ENCODE measurements at regions not wholly inside any gene's neighbourhood (a gene's known extent, or its start where the extent isn't known, plus 50 kb on each side); places are given as distances from the start of the nearest gene placed in this dataset.
"Not testable (repeated sequence)": the region's sequence is repeated elsewhere in the genome, so short reads cannot be mapped to it uniquely, and the experiment has no call there.

DNA sequence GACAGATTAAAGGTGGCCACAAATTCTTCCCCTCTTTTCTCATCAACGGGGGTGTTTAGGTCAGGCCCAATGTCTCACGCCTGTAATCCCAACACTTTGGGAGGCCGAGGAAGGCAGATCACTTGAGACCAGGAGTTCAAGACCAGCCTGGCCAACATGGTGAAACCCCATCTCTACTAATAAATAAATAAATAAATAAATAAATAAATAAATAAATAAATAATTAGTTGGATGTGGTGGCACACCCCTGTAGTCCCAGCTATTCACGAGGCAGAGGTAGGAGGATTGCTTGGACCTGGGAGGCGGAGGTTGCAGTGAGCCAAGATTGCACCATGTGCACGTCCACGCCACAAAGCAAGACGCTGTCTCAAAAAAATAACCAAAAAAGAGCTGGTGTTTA lies 180.7 kb downstream of the FASLG start:
- DNase-seq, result not testable (repeated sequence)

DNA sequence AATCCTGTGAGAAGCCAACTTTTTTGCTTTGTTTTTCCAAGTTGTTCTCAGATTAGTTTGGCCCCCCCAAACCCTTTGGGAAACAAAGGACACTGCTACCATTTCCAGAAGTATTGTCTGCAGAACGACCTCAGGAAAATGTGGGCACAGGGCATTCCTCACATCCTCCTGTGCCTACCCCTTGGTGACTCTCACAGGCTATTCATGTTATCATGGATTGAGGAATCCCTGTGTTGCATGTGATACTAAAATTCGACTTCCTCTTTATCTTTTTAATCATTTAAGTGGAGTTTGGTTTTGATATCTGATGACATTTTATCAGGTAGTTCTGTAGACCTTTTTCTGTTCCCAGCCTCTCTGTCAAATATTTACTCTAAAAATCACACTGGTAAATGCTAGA lies 184.5 kb downstream of the FASLG start:
- DNase-seq, result peak; percentile 28

DNA sequence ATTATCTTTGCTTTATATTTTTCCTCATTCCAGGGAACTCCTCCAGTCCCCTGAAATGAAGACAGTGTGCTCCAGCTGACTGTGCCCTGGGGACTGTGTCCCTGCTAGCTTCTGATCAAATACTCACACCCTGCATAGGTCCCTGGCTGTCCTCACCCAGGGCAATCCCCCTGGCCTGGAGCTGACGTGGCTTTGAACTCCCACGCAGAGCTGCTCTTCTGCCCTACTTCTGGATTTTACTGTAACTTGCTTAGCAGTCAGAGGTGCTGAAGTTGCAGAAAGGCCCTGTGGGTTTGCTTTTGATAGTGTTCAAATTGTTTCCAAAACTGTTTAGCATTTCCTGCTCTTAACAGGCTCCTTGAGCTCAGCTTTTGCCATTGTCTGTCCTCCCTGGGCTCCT lies 186.5 kb downstream of the FASLG start:
- DNase-seq, result peak; percentile 48

DNA sequence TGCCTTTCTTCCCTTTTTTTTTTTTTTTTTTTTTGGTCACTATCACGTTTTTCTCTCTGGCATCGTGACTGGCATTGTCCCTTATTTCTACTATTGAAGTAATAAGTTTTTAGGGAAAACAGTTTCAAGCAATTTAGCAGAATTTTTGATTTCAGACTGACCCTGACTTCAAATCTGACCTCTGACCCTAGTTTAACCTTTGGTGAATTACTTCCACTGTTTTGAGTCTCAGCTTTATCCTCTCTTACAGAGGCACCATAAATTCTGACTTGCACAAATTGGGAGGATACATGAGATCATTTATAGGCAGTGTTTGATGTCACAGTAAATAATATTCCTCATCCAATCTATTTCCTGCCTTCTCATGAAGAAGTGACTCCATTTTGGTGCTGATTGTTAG lies 187.0 kb downstream of the FASLG start:
- DNase-seq, result no peak

DNA sequence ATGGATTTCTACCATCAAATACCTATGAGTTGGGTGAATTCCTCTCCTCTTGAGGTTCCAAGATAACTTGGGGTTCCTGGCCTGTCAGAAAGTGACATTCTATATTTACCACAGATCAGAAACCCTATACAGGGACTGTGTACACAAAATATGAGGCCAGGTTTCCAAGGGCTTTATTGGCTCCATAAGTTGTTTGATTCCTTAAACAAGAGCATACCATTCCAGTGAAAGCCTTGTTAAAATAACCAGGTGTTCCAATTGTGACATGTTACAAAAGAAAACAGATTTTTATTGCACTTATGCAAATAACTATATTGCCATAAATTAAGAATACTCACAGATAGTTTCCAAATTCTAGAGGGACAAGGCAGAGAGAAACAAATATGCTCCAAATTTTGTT lies 188.9 kb downstream of the FASLG start:
- not testable (repeated sequence) for DNase-seq

DNA sequence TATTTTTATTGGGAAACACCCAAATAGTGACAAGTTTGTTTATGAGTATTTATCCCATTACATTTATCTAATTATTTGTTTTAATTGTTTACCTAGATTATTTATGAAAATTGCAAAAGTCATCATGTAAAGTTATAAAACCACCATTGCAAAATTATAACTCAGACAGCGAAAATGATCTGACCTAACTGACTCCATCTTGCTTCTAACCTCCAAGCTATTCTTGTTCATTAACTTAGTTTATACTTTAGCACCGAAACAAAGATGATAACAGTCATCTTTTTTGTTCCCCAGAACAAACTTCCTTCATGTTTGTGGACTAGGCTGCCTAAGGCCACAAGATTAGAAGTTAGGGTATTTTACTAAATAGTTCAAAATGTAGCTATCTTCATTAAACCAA lies 190.8 kb downstream of the FASLG start:
- no peak for DNase-seq

DNA sequence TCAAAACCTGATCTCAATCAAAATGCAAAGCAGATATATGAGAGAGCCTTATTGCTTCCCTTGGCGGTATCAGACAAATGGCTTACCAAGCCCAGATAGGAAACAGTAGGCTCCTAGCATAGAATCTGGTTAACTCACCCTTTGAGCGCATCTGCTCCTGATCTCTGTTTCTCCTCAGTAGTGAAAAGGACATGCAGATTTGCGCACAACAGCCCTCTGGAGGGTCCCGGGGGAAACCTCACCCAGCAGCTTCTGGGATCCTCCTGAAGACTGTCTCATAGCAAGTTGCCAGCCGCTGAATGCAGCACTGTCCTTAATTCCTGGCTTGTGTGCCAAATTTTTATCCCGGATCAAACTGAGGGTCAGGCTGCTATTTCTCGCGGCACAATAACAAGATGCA lies 192.2 kb downstream of the FASLG start:
- DNase-seq, result no peak

DNA sequence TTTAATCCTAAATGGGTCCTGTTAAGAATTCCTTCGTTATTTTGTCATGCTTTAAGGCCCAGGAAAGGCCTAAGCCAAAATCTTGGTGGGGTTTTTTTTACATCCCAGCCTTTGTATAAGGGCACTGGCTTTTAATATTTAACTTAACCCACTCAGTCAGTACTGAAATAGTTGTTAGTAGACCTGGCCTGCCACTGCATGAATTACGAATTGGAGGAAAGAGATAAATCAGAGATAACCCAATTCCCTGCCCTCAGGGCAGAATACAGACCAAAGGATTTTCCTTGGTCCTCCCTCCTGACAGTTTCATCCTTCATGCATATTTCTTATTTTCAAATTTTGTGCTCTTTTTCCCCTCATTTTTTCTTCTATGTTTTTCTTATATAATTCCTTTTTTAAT lies 193.0 kb downstream of the FASLG start:
- DNase-seq, result no peak

DNA sequence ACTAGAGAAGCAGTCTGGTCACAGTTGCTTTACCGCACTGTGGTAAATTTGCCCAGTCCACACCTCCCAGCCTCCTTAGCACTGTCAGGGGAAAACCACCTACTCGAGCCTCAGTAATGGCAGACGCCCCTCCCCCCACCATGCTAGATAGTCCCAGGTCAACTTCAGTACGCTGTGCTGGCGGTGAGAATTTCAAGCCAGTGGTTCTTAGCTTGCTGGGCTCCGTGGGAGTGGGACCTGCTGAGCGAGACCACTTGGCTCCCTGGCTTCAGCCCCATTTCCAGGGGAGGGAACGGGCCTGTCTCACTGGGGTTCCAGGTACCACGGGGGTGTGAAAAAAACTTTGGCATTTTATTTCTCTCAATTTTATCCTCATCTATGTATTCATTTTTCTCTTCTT lies 194.8 kb downstream of the TNFSF18 start:
- not testable (repeated sequence) for DNase-seq

DNA sequence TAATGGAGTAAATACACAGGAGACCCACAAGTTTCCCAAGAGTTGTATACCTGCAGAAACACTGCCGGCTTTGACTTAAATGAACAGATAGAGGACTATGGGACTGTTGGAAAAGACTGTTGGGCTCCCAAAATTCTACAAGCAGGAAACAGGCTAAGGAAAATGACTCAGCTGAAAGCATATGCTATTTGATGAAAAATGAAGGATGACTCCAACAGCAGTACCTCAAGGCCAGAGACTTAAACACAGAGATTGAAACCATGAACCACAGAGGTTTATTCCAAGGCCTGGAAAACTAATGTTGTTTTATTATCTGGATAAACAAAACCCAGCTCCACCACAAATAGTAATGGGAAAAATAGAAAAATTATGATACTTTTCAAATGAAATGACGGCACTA lies 187.7 kb downstream of the TNFSF18 start:
- DNase-seq, result no peak

DNA sequence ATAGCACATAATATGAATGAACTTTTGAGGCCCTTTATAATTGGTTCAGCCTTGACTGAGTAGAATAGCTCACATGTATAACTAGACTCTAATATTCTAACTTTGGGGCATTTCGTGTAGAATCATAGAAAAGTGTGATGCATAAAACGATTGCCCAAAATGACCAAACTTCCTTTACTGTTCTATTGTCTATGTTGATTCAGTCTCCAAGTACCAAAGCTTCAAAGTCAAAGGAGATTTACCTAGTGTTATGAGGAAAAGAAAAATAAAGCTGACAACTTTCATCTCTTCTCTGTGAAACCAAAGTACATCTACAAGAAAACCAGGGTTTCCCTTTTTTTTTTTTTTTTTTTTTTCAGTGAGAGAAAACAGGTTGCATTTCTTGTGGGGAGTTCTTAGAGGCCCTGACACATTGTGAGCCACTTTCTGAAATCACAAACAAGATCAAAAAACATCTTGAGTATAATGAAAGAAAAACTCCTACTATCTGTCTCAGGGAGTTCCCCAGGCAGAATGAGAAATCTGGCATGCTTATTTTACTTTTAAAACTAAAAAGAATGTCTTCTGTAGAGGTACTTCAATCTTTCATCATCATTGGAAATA lies 183.4 kb downstream of the TNFSF18 start:
- no peak for DNase-seq

DNA sequence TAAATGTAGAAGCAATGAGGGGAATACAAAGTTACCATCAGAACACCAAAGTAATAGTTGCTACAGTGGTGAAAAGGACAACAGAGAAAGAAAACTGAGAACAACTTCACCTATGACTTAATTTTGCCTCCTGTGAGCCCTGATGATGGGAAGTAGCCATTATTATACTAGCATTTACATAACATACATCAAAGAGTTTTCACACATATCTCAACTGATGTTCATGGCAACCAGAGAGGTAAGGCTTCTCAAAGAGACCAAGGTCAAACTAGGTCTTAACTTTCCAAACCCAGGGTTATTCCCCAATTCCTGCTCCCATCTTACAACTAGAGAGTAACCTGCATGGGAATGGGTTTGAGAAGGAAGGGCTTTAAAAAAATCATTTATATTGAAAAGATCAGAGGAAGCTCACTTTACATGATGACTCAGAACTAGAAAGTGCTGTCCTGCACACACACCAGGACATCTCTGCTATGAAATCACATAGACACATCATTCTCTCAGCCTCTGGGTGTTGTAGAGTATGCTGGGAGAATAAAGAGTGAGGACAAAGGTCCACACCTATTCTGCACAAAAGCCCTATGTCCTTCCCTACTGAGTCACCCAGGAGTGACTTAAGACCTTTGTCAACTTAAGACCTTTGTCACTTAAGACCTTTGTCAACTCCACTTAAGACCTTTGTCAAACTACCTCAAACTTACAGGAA lies 179.7 kb downstream of the TNFSF18 start:
- DNase-seq, result no peak

DNA sequence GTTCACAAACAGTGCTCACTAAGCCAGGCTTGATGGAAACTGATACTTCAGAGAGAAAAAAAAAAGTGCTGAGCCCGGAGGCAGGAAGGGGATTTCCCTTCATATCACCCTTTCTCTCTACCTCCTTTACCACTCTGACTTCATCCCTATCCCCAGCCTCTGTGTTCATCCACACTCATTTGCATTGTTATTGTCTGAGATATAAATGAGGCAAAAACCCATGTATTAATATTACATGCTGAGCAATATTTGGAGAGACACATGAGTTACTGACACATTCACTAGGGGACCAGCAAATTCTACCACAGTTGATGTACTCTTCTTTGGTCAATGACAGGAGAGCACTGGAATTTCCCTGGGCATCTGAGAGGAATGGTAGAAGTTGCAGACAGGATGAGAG lies 175.8 kb downstream of the TNFSF18 start:
- peak; percentile 61 for DNase-seq

DNA sequence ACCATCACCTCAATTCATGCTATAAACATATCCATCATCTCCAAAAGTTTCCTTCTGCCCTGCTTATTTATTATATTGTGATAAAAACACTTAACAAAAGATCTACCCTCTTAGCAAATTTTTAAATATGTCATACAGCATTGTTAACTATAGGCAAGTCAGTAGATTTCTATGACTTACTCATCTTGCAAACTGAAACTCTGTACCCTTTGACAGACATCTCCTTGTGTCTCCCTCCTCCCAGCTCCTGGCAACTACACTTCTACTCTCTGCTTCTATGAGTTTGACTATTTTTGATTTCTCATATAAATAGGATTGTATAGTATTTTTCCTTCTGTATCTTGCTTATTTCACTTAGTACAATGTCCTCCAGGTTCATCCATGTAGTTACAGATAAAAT lies 174.8 kb downstream of the TNFSF18 start:
- no peak for DNase-seq

DNA sequence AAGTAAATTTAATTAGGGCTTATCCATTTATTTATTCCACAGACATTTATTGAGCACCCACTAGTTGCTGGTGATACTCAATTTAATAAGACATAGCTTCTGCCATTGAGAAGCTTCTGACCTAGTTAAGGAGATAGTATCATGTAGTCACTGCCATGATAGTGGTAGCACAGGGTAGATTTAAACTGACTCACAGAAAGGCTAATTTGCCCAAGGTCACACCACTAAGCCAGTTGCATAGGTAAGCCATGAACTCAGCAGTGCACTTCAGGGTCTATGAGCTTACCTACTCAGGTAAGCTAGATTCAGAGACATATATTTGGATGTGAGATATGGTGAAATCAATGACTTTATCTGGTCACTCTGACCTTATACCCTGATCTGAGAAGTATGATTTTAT lies 168.4 kb downstream of the TNFSF18 start:
- DNase-seq, result no peak

DNA sequence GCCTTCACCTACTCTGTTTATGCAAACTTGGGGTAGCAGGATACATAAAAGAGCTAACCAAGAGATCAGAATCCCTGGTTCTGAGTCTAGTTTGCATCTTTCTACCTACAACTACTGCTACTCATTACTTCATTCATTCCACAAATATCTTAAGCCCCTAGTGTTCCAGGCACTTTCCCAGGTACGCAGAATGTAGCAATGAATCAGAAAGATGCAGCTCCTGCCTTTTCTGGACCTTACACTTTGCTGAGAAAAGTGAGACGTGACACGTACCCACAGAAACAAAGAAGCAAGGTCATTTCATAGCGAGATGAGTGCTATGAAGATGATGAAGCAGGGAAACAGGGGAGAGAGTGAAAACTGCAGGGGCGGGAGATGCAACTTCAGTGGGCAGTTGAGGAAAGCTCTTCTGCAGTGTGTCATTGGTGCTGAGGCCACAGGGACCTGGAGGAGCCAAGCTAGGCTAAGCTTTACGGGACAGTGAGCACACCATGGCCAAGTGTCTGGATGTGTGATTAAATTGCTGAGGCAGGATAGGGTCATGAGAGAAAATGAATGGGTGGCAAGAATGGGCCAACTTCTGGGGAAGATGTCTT lies 167.9 kb downstream of the TNFSF18 start:
- DNase-seq, result no peak

DNA sequence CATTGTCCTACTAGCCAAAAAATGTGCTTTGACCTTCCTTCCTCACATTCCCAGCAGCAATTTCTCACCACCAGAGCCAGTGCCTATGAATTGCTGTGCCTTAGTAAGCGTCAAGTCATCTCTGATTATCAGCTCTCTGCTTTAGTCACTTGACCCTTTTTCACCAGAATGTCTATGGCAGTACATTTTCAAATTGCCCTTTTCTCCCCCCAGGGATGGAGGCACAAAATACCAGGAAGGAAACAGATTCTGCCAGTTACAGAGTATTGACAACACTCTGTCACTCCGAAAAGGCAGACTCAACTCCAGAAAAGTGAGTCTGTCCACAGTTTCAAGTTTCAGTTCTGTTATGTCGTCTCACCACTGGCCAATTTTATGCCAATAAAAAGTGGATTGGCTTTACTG lies 167.4 kb downstream of the TNFSF18 start:
- no peak for DNase-seq

DNA sequence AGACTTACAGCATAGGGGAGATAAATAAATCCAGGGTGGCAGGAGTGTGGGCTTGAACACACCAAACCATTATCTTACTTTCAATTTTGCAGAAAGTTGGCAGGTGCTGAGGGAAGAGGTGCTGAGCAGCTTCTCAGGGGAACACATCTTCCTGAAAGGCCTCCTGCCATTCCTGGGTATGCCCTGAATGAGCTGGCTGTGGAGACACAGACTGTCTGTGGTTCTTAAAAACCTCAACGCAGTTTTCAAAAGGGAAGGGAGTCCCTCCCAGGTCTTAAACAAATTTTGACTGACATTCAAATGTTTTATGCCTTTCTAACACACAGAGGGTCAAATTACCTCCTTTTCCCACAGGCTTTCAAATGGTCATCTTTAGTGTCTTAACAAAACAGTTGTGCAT lies 166.9 kb downstream of the TNFSF18 start:
- DNase-seq, result no peak

DNA sequence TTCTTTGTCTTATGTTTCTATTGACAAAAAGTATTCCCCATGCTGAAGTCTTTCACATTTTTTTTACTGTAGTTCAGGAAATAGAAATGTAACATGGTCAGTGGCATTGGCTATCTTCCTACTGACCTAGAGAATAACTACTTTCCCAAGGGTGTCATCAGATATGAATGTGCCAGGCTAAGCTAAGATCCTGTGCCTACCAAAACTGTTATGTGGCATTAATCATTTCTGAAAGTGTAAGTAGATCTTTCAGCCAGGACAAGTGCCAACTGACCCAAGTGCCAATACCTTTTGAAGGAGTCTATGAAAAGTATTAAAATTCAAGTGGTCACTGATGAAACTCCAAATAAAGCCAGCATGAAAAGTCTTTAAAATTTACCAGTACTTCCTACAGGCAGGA lies 165.3 kb downstream of the TNFSF18 start:
- DNase-seq, result no peak

DNA sequence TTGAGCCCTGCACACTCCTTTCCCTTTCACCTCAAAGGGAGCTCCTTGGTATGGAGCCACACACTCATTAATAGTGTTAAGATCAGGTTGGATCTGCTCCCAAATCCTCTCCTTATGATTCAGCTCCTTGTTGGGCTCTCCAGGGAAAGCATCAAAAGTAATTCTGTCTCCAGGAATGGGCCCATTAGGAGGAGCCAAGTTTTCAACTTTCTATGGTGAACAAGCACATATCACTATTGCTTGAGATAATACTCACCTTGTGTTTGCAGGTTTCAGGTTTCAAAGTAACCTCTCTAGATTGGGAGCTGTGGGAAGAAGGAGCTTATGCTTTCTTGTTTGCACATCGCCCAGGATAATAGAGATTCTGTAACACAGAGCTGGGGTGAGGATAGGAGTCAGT lies 164.8 kb downstream of the TNFSF18 start:
- no peak for DNase-seq

DNA sequence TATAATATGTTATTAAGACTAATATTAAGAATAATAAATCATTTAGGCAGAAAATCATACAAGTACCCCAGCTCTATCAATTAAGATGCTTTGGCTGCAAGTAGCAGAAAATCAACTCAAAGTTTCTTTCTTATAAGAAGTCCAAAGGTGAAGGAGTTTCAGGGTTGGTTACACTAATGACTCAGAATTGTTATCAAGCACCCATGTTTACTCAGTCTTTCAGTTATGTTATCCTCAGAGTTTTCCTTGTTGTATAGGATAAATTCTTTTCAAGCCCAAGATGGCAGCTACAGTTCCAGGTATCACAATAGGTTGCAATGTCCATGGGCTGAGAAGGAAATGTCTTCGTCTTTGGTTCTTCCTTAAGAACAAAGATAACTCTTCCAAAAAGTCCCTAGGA lies 163.6 kb downstream of the TNFSF18 start:
- DNase-seq, result no peak

DNA sequence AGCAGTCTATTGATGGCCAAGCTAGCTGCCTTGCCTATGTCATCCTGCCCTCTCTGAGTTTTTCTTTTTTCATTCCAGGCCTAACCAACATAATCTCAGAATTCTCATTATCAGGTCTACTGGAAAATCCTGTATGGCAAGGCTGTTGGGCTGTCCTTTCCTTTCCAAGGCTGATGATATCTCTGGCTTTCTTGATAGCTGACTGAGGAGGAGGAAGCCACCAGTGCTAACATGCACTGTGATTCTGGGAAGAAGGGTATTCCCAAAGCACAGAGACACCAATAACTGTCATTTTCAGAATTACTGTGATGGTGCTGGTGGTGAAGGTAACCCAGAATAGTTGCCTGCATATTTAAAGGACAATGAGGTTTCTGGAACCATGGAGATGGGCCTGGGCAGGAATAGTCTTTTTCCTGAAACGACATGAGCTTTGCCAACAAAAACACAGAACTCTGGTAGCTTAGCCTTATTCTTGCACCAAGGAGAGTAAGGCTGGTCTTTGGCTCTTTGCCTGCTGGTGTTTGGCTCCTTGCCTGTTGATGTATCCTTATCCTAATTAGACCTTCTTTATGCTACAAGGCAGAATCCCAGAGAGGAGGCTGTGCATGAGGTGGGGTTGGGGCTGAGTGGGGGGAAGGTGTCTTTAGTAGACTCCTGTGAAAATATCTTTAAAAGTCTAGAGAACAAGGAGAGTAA lies 157.4 kb downstream of the TNFSF18 start:
- no peak for DNase-seq

DNA sequence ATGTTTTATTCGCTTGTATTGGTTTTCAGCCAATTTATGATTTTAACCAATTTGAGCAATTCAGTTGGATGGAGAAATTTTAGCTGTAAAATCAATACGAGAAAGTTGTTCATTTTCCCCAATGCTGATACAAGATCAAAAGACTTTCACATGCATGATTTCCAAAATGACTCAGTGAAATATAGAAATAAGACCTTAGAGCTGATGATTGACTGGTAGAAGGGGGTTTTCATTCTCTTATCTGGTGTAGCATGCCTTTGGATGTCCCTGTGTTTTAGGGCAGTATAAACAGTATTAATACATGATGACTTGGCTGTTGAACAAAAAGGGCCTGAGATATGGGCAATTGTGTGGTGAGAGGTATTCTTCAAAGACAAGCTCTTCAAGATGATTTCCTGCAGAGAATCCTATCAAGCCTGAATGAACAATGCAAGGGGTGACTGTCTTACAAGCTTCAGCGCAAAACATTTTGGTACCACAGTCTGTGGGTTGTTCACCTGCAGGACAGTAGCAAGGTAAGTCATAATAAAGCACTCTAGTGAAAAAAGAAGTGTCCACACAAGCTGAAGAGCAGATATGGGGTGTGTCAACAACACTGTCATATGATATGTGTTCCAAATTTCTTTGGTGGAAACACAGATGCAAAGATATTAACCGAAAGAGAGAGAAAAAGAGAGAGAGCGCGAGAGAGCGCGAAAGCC lies 156.2 kb downstream of the TNFSF18 start:
- DNase-seq, result no peak
